ENCODE measurements at regions not wholly inside any gene's neighbourhood (a gene's known extent, or its start where the extent isn't known, plus 50 kb on each side); places are given as distances from the start of the nearest gene placed in this dataset.
"Not testable (repeated sequence)": the region's sequence is repeated elsewhere in the genome, so short reads cannot be mapped to it uniquely, and the experiment has no call there.

- intact Hi-C loops (cut with DNase I) = no loop called here
Measured at GRCh38 chr1:82143108-82143833, 342.5 kb downstream of the ADGRL2 start.

GRCh38 chr1:82141390-82141789, 340.7 kb downstream of the ADGRL2 start:
- Histone ChIP-seq H3K36me3 (no peaks in the 10 kb centered on the region), H3K27ac (replicated peaks in 1 of 4) (no peak overlapping the region), H3K27me3 (no peaks in the 10 kb centered on the region), H3K9me3 (no peaks in the 10 kb centered on the region), H3K4me3 (no peak overlapping the region), H3K4me1 (no peaks in the 10 kb centered on the region)
- intact Hi-C loops (cut with DNase I) = no loop called here
- TF ChIP-seq EP300 (IDR thresholded peaks at IDR 0.05) = no peak
- no peak for TF ChIP-seq POLR2AphosphoS5 (IDR thresholded peaks at IDR 0.05)
- no peak for TF ChIP-seq POLR2A (IDR thresholded peaks at IDR 0.05; ENCODE audit: low read depth)
- no peak for TF ChIP-seq CTCF (IDR thresholded peaks at IDR 0.05)
- WGBS = 78% methylated on average over 2 of the region's 2 CpGs
- no peak for DNase-seq (ENCODE audit: extremely low spot score)

More at GRCh38 chr1:82143108-82143833, 342.5 kb downstream of the ADGRL2 start:
- Histone ChIP-seq H3K9me3 (no peaks in the 10 kb centered on the region), H3K27ac (replicated peaks in 1 of 4) (no peak overlapping the region), H3K4me3 (no peak overlapping the region), H3K4me1 (no peaks in the 10 kb centered on the region), H3K36me3 (no peaks in the 10 kb centered on the region), H3K27me3 (no peaks in the 10 kb centered on the region)
- TF ChIP-seq EP300 (IDR thresholded peaks at IDR 0.05) = no peak
- TF ChIP-seq POLR2A (IDR thresholded peaks at IDR 0.05; ENCODE audit: low read depth) = no peak
- TF ChIP-seq CTCF (IDR thresholded peaks at IDR 0.05) = no peak
- no peak for TF ChIP-seq POLR2AphosphoS5 (IDR thresholded peaks at IDR 0.05)
- DNase-seq (ENCODE audit: extremely low spot score) = no peak
- WGBS = 86% methylated on average over 3 of the region's 3 CpGs

- DNase-seq (ENCODE audit: extremely low spot score) = no peak
- Histone ChIP-seq H3K36me3 (no peaks in the 10 kb centered on the region), H3K27me3 (no peaks in the 10 kb centered on the region), H3K4me3 (no peak overlapping the region), H3K9me3 (no peaks in the 10 kb centered on the region), H3K4me1 (no peaks in the 10 kb centered on the region), H3K27ac (replicated peaks in 1 of 4) (no peak overlapping the region)
- TF ChIP-seq EP300 (IDR thresholded peaks at IDR 0.05) (no peak), CTCF (IDR thresholded peaks at IDR 0.05) (no peak), POLR2A (IDR thresholded peaks at IDR 0.05; ENCODE audit: low read depth) (no peak), POLR2AphosphoS5 (IDR thresholded peaks at IDR 0.05) (no peak)
- 90% methylated on average over 8 of the region's 8 CpGs for WGBS
- intact Hi-C loops (cut with DNase I) = no loop called here
Measured at GRCh38 chr1:82139751-82140468, 339.2 kb downstream of the ADGRL2 start.

GRCh38 chr1:82136351-82136750, 335.6 kb downstream of the ADGRL2 start:
- 98% methylated on average over 6 of the region's 20 CpGs for WGBS
- H3K9me3 ChIP-seq; H3K36me3 ChIP-seq; H3K4me1 ChIP-seq; intact Hi-C loops (cut with DNase I); H3K27me3 ChIP-seq; DNase-seq (ENCODE audit: extremely low spot score); H3K4me3 ChIP-seq; H3K27ac ChIP-seq (replicated peaks in 1 of 4): not testable (repeated sequence)

GRCh38 chr1:82125866-82126265, 325.1 kb downstream of the ADGRL2 start:
- no peaks in the 10 kb centered on the region for H3K27me3 ChIP-seq
- H3K9me3 ChIP-seq = no peaks in the 10 kb centered on the region
- no peak overlapping the region for H3K4me3 ChIP-seq
- intact Hi-C loops (cut with DNase I) = no loop called here
- no peaks in the 10 kb centered on the region for H3K4me1 ChIP-seq
- no peak overlapping the region for H3K27ac ChIP-seq (replicated peaks in 1 of 4)
- H3K36me3 ChIP-seq = no peaks in the 10 kb centered on the region
- 95% methylated on average over 1 of the region's 1 CpG for WGBS
- TF ChIP-seq CTCF (IDR thresholded peaks at IDR 0.05) (no peak), EP300 (IDR thresholded peaks at IDR 0.05) (no peak), POLR2AphosphoS5 (IDR thresholded peaks at IDR 0.05) (no peak), POLR2A (IDR thresholded peaks at IDR 0.05; ENCODE audit: low read depth) (no peak)
- no peak for DNase-seq (ENCODE audit: extremely low spot score)
